ENCODE measurements at regions not wholly inside any gene's neighbourhood (a gene's known extent, or its start where the extent isn't known, plus 50 kb on each side); places are given as distances from the start of the nearest gene placed in this dataset.

DNA sequence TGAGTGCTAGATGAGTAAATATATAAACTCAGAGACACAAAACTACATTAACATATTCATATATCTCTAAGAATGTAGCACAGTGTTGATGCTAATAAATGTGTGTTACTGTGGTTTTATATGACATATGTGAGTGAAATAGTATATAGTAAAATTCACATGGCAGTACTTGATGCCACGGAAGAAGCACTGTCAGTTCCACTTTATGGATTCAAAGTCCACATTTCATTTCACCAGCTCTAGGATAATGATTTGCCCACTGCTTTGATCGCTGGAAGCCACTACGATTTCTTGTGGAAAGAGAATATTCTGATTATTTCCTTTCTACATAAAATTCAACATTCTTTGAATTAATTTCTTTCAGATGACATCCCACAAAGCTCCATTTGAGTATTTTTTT, 181.2 kb downstream of the GBA3 start:
- DNase-seq (ENCODE audit: low read depth, low spot score): no peak
- no peak for ATAC-seq
- TF ChIP-seq, protein P1, sequence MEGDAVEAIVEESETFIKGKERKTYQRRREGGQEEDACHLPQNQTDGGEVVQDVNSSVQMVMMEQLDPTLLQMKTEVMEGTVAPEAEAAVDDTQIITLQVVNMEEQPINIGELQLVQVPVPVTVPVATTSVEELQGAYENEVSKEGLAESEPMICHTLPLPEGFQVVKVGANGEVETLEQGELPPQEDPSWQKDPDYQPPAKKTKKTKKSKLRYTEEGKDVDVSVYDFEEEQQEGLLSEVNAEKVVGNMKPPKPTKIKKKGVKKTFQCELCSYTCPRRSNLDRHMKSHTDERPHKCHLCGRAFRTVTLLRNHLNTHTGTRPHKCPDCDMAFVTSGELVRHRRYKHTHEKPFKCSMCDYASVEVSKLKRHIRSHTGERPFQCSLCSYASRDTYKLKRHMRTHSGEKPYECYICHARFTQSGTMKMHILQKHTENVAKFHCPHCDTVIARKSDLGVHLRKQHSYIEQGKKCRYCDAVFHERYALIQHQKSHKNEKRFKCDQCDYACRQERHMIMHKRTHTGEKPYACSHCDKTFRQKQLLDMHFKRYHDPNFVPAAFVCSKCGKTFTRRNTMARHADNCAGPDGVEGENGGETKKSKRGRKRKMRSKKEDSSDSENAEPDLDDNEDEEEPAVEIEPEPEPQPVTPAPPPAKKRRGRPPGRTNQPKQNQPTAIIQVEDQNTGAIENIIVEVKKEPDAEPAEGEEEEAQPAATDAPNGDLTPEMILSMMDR (IDR thresholded peaks at IDR 0.05): no peak
- TF ChIP-seq, protein P2, sequence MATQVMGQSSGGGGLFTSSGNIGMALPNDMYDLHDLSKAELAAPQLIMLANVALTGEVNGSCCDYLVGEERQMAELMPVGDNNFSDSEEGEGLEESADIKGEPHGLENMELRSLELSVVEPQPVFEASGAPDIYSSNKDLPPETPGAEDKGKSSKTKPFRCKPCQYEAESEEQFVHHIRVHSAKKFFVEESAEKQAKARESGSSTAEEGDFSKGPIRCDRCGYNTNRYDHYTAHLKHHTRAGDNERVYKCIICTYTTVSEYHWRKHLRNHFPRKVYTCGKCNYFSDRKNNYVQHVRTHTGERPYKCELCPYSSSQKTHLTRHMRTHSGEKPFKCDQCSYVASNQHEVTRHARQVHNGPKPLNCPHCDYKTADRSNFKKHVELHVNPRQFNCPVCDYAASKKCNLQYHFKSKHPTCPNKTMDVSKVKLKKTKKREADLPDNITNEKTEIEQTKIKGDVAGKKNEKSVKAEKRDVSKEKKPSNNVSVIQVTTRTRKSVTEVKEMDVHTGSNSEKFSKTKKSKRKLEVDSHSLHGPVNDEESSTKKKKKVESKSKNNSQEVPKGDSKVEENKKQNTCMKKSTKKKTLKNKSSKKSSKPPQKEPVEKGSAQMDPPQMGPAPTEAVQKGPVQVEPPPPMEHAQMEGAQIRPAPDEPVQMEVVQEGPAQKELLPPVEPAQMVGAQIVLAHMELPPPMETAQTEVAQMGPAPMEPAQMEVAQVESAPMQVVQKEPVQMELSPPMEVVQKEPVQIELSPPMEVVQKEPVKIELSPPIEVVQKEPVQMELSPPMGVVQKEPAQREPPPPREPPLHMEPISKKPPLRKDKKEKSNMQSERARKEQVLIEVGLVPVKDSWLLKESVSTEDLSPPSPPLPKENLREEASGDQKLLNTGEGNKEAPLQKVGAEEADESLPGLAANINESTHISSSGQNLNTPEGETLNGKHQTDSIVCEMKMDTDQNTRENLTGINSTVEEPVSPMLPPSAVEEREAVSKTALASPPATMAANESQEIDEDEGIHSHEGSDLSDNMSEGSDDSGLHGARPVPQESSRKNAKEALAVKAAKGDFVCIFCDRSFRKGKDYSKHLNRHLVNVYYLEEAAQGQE (IDR thresholded peaks at IDR 0.05; ENCODE audit: insufficient read depth in 1 of 2, low read depth in 2 of 2, low read length in 1 of 2): no peak
- no peak for TF ChIP-seq SIN3A (IDR thresholded peaks at IDR 0.05; ENCODE audit: borderline replicate concordance, insufficient read depth, low read depth, low read length)
- TF ChIP-seq POLR2AphosphoS5 (IDR thresholded peaks at IDR 0.05; ENCODE audit: low read depth, low read length): no peak
- no peak for TF ChIP-seq TCF7L2 (IDR thresholded peaks at IDR 0.05; ENCODE audit: low read depth, low read length)
- BruUV-seq (replicated peaks): no TSS peak
- H3K27me3 ChIP-seq (ENCODE audit: control insufficient read depth, insufficient read depth, low read length): no peaks in the 10 kb centered on the region
- H3K36me3 ChIP-seq (ENCODE audit: control insufficient read depth, insufficient read depth, low read length): no peaks in the 10 kb centered on the region
- ChIA-PET CTCF (no interaction called here), POLR2A (no interaction called here)
- H3K27ac ChIP-seq (ENCODE audit: low read length): no peak overlapping the region
- H3K4me1 ChIP-seq (ENCODE audit: control insufficient read depth, insufficient read depth, low read length): no peaks in the 10 kb centered on the region
- H3K9me3 ChIP-seq (ENCODE audit: control insufficient read depth, insufficient read depth, low read depth, low read length): no peaks in the 10 kb centered on the region
- intact Hi-C loops (cut with micrococcal nuclease; ENCODE audit: unreplicated experiment) (no loop called here), in situ Hi-C loops (cut with HindIII; ENCODE audit: low pct_unique_long_range_greater_than_20kb, low sequenced_read_pairs) (no loop called here)
- H3K4me3 ChIP-seq (ENCODE audit: low read depth in 2 of 2, low read length in 2 of 2): no peak overlapping the region

DNA sequence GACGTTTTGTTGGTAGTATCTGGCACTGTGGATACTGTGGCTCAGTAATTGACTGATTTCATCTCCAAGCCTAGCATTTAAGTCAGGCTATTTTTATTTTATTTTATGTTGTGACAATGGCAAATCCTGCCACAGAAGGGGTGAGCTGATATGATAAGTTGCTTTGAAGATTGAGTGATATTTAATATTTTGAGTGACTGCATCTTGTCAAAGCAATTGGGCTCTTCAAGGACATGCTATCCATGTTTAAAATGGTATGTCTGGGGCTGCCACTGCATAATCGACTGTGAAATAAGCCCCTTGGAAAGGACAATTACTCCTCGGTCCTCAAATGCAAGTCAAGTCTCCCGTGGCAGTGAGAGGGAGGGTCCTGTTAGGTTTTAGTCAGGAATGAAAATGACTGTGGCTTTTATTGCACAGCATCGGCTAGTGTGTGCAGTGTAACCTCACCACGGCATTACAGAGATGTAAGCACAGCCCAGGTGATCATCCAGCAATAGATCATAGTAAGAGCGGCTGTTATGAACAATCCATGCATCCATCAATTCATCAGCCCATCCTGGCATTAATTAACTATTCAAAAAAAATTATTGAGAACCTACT, 178.2 kb downstream of the GBA3 start:
- no peaks in the 10 kb centered on the region for H3K27me3 ChIP-seq (ENCODE audit: control insufficient read depth, insufficient read depth, low read length)
- in situ Hi-C loops (cut with HindIII; ENCODE audit: low pct_unique_long_range_greater_than_20kb, low sequenced_read_pairs): no loop called here
- H3K9me3 ChIP-seq (ENCODE audit: control insufficient read depth, insufficient read depth, low read depth, low read length): no peaks in the 10 kb centered on the region
- no peak overlapping the region for H3K27ac ChIP-seq (ENCODE audit: low read length)
- intact Hi-C loops (cut with micrococcal nuclease; ENCODE audit: unreplicated experiment): no loop called here
- H3K4me3 ChIP-seq (ENCODE audit: low read depth in 2 of 2, low read length in 2 of 2): no peak overlapping the region
- no peak for DNase-seq (ENCODE audit: low read depth, low spot score)
- H3K4me1 ChIP-seq (ENCODE audit: control insufficient read depth, insufficient read depth, low read length): no peaks in the 10 kb centered on the region
- CTCF ChIA-PET: no interaction called here
- ATAC-seq: no peak
- no peaks in the 10 kb centered on the region for H3K36me3 ChIP-seq (ENCODE audit: control insufficient read depth, insufficient read depth, low read length)
- no TSS peak for BruUV-seq (replicated peaks)
- POLR2A ChIA-PET: no interaction called here
- no peak for TF ChIP-seq SIN3A (IDR thresholded peaks at IDR 0.05; ENCODE audit: borderline replicate concordance, insufficient read depth, low read depth, low read length)

GRCh38 chr4:22869235-22869634, 176.5 kb downstream of the GBA3 start:
- TF ChIP-seq, protein P2 (IDR thresholded peaks at IDR 0.05; ENCODE audit: insufficient read depth in 1 of 2, low read depth in 2 of 2, low read length in 1 of 2): no peak
- no peak for TF ChIP-seq POLR2AphosphoS5 (IDR thresholded peaks at IDR 0.05; ENCODE audit: low read depth, low read length)
- TF ChIP-seq TCF7L2 (IDR thresholded peaks at IDR 0.05; ENCODE audit: low read depth, low read length): no peak
- TF ChIP-seq, protein P1 (IDR thresholded peaks at IDR 0.05): no peak
- no peak for TF ChIP-seq SIN3A (IDR thresholded peaks at IDR 0.05; ENCODE audit: borderline replicate concordance, insufficient read depth, low read depth, low read length)

More at GRCh38 chr4:22869235-22869634, 176.5 kb downstream of the GBA3 start:
- no peak for DNase-seq (ENCODE audit: low read depth, low spot score)
- CTCF ChIA-PET: no interaction called here
- H3K27ac ChIP-seq (ENCODE audit: low read length): no peak overlapping the region
- no peaks in the 10 kb centered on the region for H3K4me1 ChIP-seq (ENCODE audit: control insufficient read depth, insufficient read depth, low read length)
- no peaks in the 10 kb centered on the region for H3K36me3 ChIP-seq (ENCODE audit: control insufficient read depth, insufficient read depth, low read length)
- BruUV-seq (replicated peaks): no TSS peak
- POLR2A ChIA-PET: no interaction called here
- H3K9me3 ChIP-seq (ENCODE audit: control insufficient read depth, insufficient read depth, low read depth, low read length): no peaks in the 10 kb centered on the region
- ATAC-seq: no peak
- intact Hi-C loops (cut with micrococcal nuclease; ENCODE audit: unreplicated experiment): no loop called here
- in situ Hi-C loops (cut with HindIII; ENCODE audit: low pct_unique_long_range_greater_than_20kb, low sequenced_read_pairs): no loop called here
- no peaks in the 10 kb centered on the region for H3K27me3 ChIP-seq (ENCODE audit: control insufficient read depth, insufficient read depth, low read length)
- no peak overlapping the region for H3K4me3 ChIP-seq (ENCODE audit: low read depth in 2 of 2, low read length in 2 of 2)
